ENCODE measurements at regions not wholly inside any gene's neighbourhood (a gene's known extent, or its start where the extent isn't known, plus 50 kb on each side); places are given as distances from the start of the nearest gene placed in this dataset.

DNA sequence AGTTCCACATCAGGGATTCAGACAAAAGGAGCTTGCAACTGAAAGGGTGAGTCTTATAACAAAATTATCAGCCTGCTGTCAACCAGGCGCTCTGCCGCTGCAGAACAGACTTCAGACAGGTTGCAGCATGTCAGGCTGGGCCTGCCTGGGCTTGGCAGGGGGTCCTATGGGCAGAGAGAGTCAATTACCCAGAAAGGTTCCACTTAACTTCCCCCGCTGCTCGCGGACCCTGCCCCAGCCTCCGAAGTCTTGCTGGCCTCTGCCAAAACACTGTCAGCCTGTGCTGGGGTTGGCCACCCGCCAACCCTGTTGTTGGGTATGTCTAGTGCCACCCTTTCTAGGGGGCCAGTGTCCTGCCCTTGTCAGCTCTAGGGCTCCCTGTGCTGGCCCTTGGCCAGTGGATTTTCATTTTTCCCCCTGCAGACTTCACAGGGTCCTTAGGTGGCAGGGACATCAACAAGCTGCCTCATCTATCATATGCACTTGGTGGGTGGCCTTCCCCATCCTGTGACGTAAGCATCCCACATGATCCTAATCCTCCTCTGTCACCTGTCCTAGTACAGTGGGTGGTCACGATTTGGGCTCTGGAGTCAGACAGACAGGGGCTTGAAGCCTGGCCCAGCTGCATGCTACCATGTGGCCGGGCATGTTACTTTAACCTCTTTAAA lies 166.5 kb upstream of the CADM1 start:
- no peak for DNase-seq (ENCODE audit: low read depth in 2 of 2)

GRCh38 chr11:115665958-115666357 lies 161.7 kb upstream of the CADM1 start:
- no peak for DNase-seq (ENCODE audit: low read depth in 2 of 2)

- DNase-seq (ENCODE audit: low read depth in 2 of 2) = no peak
These were observed 161.1 kb upstream of the CADM1 start for GRCh38 chr11:115665175-115665821.

- DNase-seq (ENCODE audit: low read depth in 2 of 2) = no peak
These were observed 160.1 kb upstream of the CADM1 start for GRCh38 chr11:115664313-115664712.

DNA sequence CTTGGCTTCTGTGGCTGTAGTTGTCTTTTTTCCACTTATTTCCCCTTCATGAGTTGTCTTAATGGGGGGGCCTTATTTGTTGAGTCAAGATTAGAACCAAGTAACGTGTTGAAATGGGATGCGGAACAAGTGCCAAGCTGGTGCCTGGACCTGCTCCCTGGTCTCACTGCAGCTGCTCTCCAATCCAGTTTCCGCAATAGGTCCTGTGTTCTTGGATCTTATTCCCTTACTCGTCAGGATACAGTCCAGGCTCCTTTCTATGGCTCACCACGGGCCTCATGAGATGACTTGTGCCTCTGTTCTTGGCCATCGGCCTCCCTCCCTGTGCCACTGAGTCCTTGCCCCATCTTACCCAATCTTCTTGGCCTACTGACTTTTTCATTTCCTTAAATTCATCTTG lies 159.6 kb upstream of the CADM1 start:
- DNase-seq (ENCODE audit: low read depth in 2 of 2) = no peak

DNA sequence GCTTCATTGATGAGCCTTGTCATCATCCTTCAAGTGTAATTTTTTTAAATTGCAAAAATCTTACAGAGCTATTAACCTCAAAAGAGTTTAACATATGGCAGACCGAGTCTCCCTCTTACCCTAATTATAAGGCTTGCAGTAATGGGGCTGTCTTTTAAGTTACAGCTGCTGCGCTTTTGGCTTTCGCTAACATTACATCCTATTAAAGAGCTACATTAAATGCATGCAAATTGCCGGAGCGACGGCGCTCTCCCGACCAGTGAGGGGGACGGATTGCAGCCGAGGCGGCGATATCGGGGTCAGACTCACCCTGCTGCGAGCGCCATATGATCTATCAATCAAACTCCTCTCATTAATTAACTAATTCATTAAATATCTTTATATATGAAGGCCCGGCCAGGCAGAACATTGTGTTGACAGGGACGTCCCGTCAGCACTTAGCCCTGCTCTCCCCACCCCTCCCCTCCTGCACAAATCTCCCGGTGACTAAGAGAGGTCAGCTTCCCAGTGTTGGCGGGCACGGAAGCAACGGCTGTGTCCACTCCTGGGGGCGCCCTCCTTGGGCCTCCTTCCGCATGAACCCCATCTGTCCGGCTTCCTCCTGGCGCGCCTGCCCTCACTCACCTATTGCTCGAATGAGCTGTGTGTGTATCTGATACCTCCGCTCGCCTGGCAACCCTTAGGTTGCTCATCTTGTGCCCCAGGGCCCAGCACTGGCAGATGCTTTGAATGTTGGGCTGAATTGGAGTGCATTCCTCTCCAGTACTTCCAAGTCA lies 156.0 kb upstream of the CADM1 start:
- no peak for DNase-seq (ENCODE audit: low read depth in 2 of 2)

- DNase-seq (ENCODE audit: low read depth in 2 of 2) = no peak
These were observed 155.1 kb upstream of the CADM1 start for GRCh38 chr11:115659061-115659963.

GRCh38 chr11:115657586-115657985 lies 153.4 kb upstream of the CADM1 start:
- no peak for DNase-seq (ENCODE audit: low read depth in 2 of 2)

- DNase-seq (ENCODE audit: low read depth in 2 of 2) = no peak
These were observed 152.5 kb upstream of the CADM1 start for GRCh38 chr11:115656669-115657068.

DNA sequence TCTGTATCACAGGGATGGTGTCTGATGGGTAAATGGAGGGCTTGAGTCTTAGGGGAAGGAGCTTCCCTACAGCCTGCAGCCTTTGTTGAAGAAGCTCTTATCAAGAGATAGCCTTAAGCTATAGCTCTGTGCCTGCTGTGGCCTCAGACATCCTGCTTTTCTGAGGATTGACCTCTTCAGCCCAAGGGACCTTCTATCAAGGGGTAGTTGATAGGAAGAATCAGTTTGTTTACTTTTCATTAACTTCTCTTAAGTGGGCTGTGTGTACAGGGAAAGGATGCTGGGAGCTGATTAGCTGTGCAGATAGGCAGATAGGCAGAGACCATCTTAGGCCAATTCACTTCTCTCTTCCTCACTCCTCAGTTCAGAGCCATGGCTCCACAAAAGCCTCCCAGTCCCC lies 151.8 kb upstream of the CADM1 start:
- DNase-seq (ENCODE audit: low read depth in 2 of 2) = no peak

DNA sequence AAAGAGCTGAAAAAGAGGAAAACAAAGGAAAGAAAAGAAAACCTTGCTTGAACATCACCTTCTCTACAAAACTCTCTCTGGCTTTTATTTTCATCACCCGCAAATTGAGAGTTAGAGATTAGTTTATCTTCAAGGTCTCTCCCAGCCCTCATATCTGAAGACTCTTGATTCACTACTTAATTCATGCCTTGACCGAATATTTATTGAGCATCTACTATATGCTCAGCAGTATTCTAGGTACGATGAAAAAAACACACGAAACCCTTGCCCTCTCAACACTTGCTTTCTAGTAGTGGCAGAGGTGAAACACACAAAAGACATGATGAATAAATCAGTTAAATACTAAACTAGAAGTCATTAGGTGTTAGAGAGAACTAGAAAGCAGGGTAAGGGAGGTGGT lies 150.6 kb upstream of the CADM1 start:
- DNase-seq (ENCODE audit: low read depth in 2 of 2) = no peak

DNA sequence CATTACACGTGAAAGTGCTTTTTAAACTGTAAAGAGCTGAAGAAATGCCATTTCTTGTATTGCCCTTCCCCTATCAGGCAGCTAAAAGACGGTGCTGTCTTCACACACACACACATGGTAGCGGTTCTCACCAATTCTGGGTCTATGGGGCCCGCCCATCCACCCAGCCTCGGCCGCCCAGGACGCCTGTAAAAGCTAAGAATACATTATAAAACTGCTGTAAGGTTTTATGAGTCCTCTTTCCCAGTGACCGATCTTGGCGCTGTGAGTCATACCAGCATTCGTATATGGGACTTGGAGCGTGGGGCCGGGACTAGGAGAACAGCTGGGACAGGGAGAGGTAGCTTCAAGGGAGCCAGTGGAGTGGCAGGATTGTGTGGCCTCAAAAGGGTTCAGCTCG lies 149.7 kb upstream of the CADM1 start:
- no peak for DNase-seq (ENCODE audit: low read depth in 2 of 2)

DNA sequence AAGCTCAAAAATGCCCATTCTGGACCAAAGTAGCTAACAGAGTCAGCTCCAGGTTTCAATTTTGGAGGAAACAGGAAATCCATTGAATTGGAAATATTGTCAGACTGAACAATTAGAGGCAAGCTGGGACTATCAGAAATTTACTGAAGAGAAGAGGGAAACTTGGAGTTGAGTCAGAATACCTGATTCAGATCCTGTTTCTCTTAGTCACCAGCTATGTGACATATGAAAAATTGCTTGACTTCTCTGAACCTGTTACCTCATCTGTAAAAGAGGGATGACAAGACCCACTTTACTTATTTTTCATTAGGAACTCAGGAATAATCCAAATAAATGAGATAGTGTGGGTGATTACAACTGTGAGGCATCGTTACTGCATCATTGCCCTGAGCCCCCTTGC lies 148.9 kb upstream of the CADM1 start:
- no peak for DNase-seq (ENCODE audit: low read depth in 2 of 2)

- no peak for DNase-seq (ENCODE audit: low read depth in 2 of 2)
These were observed 148.3 kb upstream of the CADM1 start for GRCh38 chr11:115652496-115652895.

GRCh38 chr11:115652094-115652493 lies 147.9 kb upstream of the CADM1 start:
- no peak for DNase-seq (ENCODE audit: low read depth in 2 of 2)

DNA sequence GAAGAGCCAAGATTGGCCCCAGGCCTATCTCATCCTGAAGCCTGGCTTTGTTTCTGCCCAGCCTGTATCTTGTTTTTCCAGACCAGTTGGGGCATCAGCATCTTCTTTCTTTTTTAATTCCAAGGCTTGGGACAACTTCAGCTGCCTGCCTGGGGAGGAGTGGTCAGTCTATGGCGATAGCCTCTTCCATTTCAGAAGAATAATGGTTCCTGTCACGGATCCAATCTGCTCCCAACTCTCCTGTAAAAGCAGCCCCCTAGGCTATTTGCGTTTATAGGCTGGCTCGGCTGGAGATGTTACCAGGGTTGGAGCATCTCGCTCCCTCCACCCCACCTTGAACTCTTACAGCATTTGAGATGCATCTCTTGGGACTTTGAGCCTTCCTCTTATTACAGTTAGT lies 145.2 kb upstream of the CADM1 start:
- DNase-seq (ENCODE audit: low read depth in 2 of 2) = no peak

- DNase-seq (ENCODE audit: low read depth in 2 of 2) = no peak
These were observed 141.6 kb upstream of the CADM1 start for GRCh38 chr11:115645631-115646317.

DNA sequence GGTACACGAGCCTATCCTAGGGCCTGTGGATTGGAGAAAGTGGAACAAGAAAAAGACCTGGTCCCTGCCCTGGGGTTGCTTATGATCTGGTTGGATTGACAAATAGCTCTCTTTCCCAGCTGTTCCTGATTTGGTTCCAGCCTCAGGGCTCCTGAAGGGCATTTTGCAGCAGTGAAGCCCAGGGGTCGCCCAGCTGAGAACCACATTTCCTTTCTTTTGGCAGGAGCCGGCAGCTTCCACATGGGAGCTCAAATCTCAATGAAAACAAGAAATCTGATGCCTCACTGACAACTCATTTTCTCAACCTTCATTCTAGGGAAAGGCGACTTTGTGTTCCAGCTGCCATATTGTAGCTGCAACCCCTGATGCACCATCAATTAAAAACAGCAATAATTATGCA lies 140.6 kb upstream of the CADM1 start:
- peak in 1 of 2 experiments; percentile 18 for DNase-seq (ENCODE audit: low read depth in 2 of 2)

DNA sequence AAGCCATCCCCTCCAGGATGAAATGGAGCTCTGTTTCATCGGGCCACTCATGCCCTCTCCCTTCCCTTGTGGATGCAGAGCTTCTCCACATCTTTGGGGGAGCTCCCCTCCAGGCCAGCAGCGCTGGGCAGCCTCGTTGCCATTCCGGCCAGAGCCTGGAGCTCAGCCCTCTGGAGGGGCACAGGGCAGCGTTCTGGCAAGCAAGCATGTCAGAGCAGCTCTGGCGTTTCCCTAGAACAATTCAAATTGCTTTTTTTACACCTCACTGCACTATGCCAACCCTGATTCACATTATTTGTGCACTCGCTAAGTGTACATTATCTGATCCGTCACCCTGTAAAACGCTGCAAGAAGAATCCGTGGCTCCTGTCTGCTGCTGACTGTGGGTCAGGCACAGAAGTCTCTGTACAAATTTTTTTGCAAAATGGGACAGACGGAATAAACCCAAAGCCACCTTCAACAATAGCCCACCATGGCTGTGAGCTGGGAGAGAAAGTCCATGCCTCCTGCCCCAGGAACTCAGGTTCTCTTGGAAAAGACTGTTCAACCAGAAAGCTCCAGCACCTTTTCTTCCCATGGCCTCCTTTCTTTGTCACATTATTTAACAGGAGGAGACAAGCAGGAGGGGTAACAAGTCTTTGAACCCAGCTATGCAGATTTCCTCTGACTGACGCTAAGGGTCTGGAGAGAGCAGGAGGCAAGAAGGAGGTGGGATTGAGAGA lies 139.5 kb upstream of the CADM1 start:
- DNase-seq (ENCODE audit: low read depth in 2 of 2) = no peak

- no peak for DNase-seq (ENCODE audit: low read depth in 2 of 2)
These were observed 138.4 kb upstream of the CADM1 start for GRCh38 chr11:115642660-115643059.
